HEK293 (cell line): ENCODE measurements at regions not wholly inside any gene's neighbourhood (a gene's known extent, or its start where the extent isn't known, plus 50 kb on each side); places are given as distances from the start of the nearest gene placed in this dataset.

Experiments used
- CTCF ChIP-seq: fragments of 450-650 bp; formaldehyde crosslinking; IDR thresholded peaks from 2 replicates; pipeline ENCODE4 v1.5.1; 2016; ENCODE audit warnings: missing biosample characterization, missing genetic modification characterization
- ZNF473 ChIP-seq: fragments of 450-650 bp; formaldehyde crosslinking; IDR thresholded peaks from 2 replicates; pipeline ENCODE4 v1.5.1; 2017; ENCODE audit warnings: missing biosample characterization, missing genetic modification characterization

DNA sequence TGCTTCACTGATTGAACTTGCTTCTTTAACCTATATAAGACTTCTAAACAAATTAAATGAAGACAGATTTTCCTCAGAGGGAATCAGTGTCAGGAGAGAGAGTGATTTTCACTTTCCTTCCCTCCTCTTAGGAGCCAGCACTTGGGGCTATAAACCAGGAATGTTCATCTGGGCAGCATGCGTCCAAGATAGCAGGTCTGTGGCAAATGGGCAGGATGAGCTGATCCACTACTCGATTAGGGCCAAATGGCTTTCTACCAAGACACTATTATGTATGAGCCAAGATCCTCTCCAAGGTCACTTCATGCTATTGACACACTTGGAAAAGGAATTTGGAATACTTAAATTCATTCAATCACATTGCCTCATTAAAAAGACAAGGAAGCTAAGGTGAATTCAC, 203.9 kb upstream of the GRID2 start:
- TF ChIP-seq ZNF473 (tag by site-specific recombination) = no peak
- no peak for TF ChIP-seq CTCF (tag by site-specific recombination)
